ACC112 (cell line): ENCODE measurements at regions not wholly inside any gene's neighbourhood (a gene's known extent, or its start where the extent isn't known, plus 50 kb on each side); places are given as distances from the start of the nearest gene placed in this dataset.

Experiments used
- H2AFZ ChIP-seq: fragments of 200-600 bp; sonication (generic); one replicate; pipeline ENCODE4 v1.6.0; 2017; ENCODE audit warnings: antibody characterized with exemption, low read length; ENCODE audit not compliant: unreplicated experiment
- H3K27ac ChIP-seq: fragments of 200-600 bp; sonication (generic); 2 replicates; pipeline ENCODE4 v1.5.1; 2014; ENCODE audit warnings: low read depth, mild to moderate bottlenecking, antibody characterized with exemption, low read length, moderate library complexity
- H3K27me3 ChIP-seq: fragments of 200-600 bp; sonication (generic); 2 replicates; pipeline ENCODE4 v1.6.1; 2014; ENCODE audit warnings: mild to moderate bottlenecking, antibody characterized with exemption, low read length, moderate library complexity, mixed read lengths; ENCODE audit not compliant: insufficient read depth
- H3K36me3 ChIP-seq: fragments of 200-600 bp; sonication (generic); 2 replicates; pipeline ENCODE4 v1.6.1; 2016; ENCODE audit warnings: mild to moderate bottlenecking, antibody characterized with exemption, low read length, moderate library complexity, mixed read lengths; ENCODE audit not compliant: insufficient read depth
- H3K4me1 ChIP-seq: fragments of 200-600 bp; sonication (generic); one replicate; pipeline ENCODE4 v1.6.1; 2016; ENCODE audit warnings: low read length, mixed read lengths; ENCODE audit not compliant: insufficient read depth, unreplicated experiment, control insufficient read depth
- H3K4me3 ChIP-seq: fragments of 200-600 bp; sonication (generic); 2 replicates; pipeline ENCODE4 v1.5.1; 2014; ENCODE audit warnings: mild to moderate bottlenecking, low read depth, low read length
- H3K79me2 ChIP-seq: fragments of 200-600 bp; sonication (generic); one replicate; pipeline ENCODE4 v1.6.0; 2016; ENCODE audit warnings: low read length; ENCODE audit not compliant: control insufficient read depth, unreplicated experiment, insufficient read depth

GRCh38 chr5:71993600-71993999 lies 113.7 kb upstream of the MAP1B start:
- Histone ChIP-seq H3K27ac (no peak overlapping the region), H3K4me1 (no peaks in the 10 kb centered on the region), H3K4me3 (no peak overlapping the region), H3K79me2 (no peaks in the 10 kb centered on the region), H3K36me3 (no peaks in the 10 kb centered on the region), H2AFZ (no peak overlapping the region), H3K27me3 (no peaks in the 10 kb centered on the region)

- H2AFZ ChIP-seq, result no peak overlapping the region
- H3K36me3 ChIP-seq, result no peaks in the 10 kb centered on the region
- H3K79me2 ChIP-seq, result no peaks in the 10 kb centered on the region
- H3K4me3 ChIP-seq, result no peak overlapping the region
- no peaks in the 10 kb centered on the region for H3K4me1 ChIP-seq
- H3K27ac ChIP-seq, result no peak overlapping the region
- H3K27me3 ChIP-seq, result peaks cover 14% of the 10 kb centered on the region; the same call in 1 of the 2 replicates
Observed at GRCh38 chr5:71996789-71997188, 110.5 kb upstream of the MAP1B start.

- Histone ChIP-seq H3K27me3 (peaks cover 29% of the 10 kb centered on the region), H3K4me3 (no peak overlapping the region), H3K36me3 (no peaks in the 10 kb centered on the region), H3K79me2 (no peaks in the 10 kb centered on the region), H3K27ac (no peak overlapping the region), H2AFZ (no peak overlapping the region), H3K4me1 (no peaks in the 10 kb centered on the region)
Observed at GRCh38 chr5:71998746-71999145, 108.5 kb upstream of the MAP1B start.

GRCh38 chr5:72000707-72001106 lies 106.6 kb upstream of the MAP1B start:
- Histone ChIP-seq H2AFZ (no peak overlapping the region), H3K27ac (no peak overlapping the region), H3K4me3 (no peak overlapping the region), H3K79me2 (no peaks in the 10 kb centered on the region), H3K27me3 (peaks cover 37% of the 10 kb centered on the region), H3K4me1 (peaks cover 1% of the 10 kb centered on the region), H3K36me3 (no peaks in the 10 kb centered on the region)

GRCh38 chr5:72005671-72006070 lies 101.6 kb upstream of the MAP1B start:
- no peak overlapping the region for H2AFZ ChIP-seq
- H3K27me3 ChIP-seq, result peaks cover 33% of the 10 kb centered on the region
- H3K4me1 ChIP-seq, result peaks cover 7% of the 10 kb centered on the region
- H3K27ac ChIP-seq, result no peak overlapping the region
- no peak overlapping the region for H3K4me3 ChIP-seq
- H3K79me2 ChIP-seq, result no peaks in the 10 kb centered on the region
- no peaks in the 10 kb centered on the region for H3K36me3 ChIP-seq

- H3K4me3 ChIP-seq, result no peak overlapping the region
- no peak overlapping the region for H2AFZ ChIP-seq
- peaks cover 28% of the 10 kb centered on the region for H3K27me3 ChIP-seq
- H3K4me1 ChIP-seq, result peaks cover 7% of the 10 kb centered on the region
- no peaks in the 10 kb centered on the region for H3K36me3 ChIP-seq
- H3K27ac ChIP-seq, result no peak overlapping the region
- no peaks in the 10 kb centered on the region for H3K79me2 ChIP-seq
Observed at GRCh38 chr5:72006361-72006760, 100.9 kb upstream of the MAP1B start.

GRCh38 chr5:72007336-72008111 lies 99.8 kb upstream of the MAP1B start:
- peaks cover 16% of the 10 kb centered on the region for H3K27me3 ChIP-seq
- peaks cover 7% of the 10 kb centered on the region for H3K4me1 ChIP-seq
- H3K79me2 ChIP-seq, result no peaks in the 10 kb centered on the region
- no peaks in the 10 kb centered on the region for H3K36me3 ChIP-seq
- no peak overlapping the region for H2AFZ ChIP-seq
- H3K4me3 ChIP-seq, result no peak overlapping the region
- no peak overlapping the region for H3K27ac ChIP-seq

GRCh38 chr5:72009280-72009679 lies 98.0 kb upstream of the MAP1B start:
- H3K4me1 ChIP-seq, result peaks cover 7% of the 10 kb centered on the region
- no peaks in the 10 kb centered on the region for H3K36me3 ChIP-seq
- H3K79me2 ChIP-seq, result no peaks in the 10 kb centered on the region
- H3K4me3 ChIP-seq, result no peak overlapping the region
- no peak overlapping the region for H2AFZ ChIP-seq
- H3K27ac ChIP-seq, result no peak overlapping the region
- H3K27me3 ChIP-seq, result peaks cover 3% of the 10 kb centered on the region; the same call in 1 of the 2 replicates

GRCh38 chr5:72010430-72010829 lies 96.8 kb upstream of the MAP1B start:
- Histone ChIP-seq H3K4me1 (peaks cover 13% of the 10 kb centered on the region), H2AFZ (no peak overlapping the region), H3K4me3 (no peak overlapping the region), H3K36me3 (no peaks in the 10 kb centered on the region), H3K27me3 (no peaks in the 10 kb centered on the region), H3K27ac (no peak overlapping the region), H3K79me2 (no peaks in the 10 kb centered on the region)

GRCh38 chr5:72012906-72013305 lies 94.4 kb upstream of the MAP1B start:
- H3K4me3 ChIP-seq, result no peak overlapping the region
- no peaks in the 10 kb centered on the region for H3K36me3 ChIP-seq
- no peaks in the 10 kb centered on the region for H3K27me3 ChIP-seq
- H3K27ac ChIP-seq, result no peak overlapping the region
- H2AFZ ChIP-seq, result no peak overlapping the region
- peaks cover 6% of the 10 kb centered on the region for H3K4me1 ChIP-seq
- H3K79me2 ChIP-seq, result no peaks in the 10 kb centered on the region
